HepG2 (cell line): ENCODE measurements at regions not wholly inside any gene's neighbourhood (a gene's known extent, or its start where the extent isn't known, plus 50 kb on each side); places are given as distances from the start of the nearest gene placed in this dataset.

ENCODE experiments used
- CAMTA2 ChIP-seq: sonication (generic); formaldehyde crosslinking; IDR thresholded peaks from 2 replicates; pipeline ENCODE4 v1.4.0; 2020; ENCODE audit warnings: mild to moderate bottlenecking, missing genetic modification reagents, borderline replicate concordance
- CEBPB ChIP-seq: IDR thresholded peaks from 2 replicates; pipeline ENCODE4 v1.6.1; 2011; ENCODE audit warnings: low read depth, low read length, improper control_type of control experiment, borderline replicate concordance
- GABPA ChIP-seq, 2 experiments: IDR thresholded peaks; 2 replicates each; pipeline ENCODE4 v1.6.1; 2011 to 2016; ENCODE audit warnings: low read depth in 2 of 2, low read length in 1 of 2, missing biosample characterization in 1 of 2, missing genetic modification characterization in 1 of 2
- POLR2AphosphoS5 ChIP-seq: IDR thresholded peaks from 2 replicates; pipeline ENCODE4 v1.6.1; 2012; ENCODE audit warnings: low read depth, low read length
- RFX5 ChIP-seq: IDR thresholded peaks from 2 replicates; pipeline ENCODE4 v1.6.1; 2011; ENCODE audit warnings: low read depth, low read length, improper control_type of control experiment
- SMAD3 ChIP-seq: sonication (generic); formaldehyde crosslinking; IDR thresholded peaks from 2 replicates; pipeline ENCODE4 v1.4.0; 2020; ENCODE audit warnings: missing genetic modification reagents
- ZFP36 ChIP-seq: fragments of 150-350 bp; IDR thresholded peaks from 2 replicates; pipeline ENCODE4 v1.6.1; 2018; ENCODE audit warnings: borderline replicate concordance, low read length, low read depth; ENCODE audit not compliant: partially characterized antibody
- ZFYVE20 ChIP-seq: sonication (generic); formaldehyde crosslinking; IDR thresholded peaks from 2 replicates; pipeline ENCODE4 v1.8.0; 2023; ENCODE audit warnings: low read depth, mild to moderate bottlenecking, moderate library complexity, missing genetic modification reagents, borderline replicate concordance
- TF ChIP-seq, protein P1 (sequence below): sonication (generic); formaldehyde crosslinking; IDR thresholded peaks from 2 replicates; pipeline ENCODE4 v1.5.0; 2020; ENCODE audit warnings: mild to moderate bottlenecking, missing genetic modification reagents, moderate library complexity

DNA sequence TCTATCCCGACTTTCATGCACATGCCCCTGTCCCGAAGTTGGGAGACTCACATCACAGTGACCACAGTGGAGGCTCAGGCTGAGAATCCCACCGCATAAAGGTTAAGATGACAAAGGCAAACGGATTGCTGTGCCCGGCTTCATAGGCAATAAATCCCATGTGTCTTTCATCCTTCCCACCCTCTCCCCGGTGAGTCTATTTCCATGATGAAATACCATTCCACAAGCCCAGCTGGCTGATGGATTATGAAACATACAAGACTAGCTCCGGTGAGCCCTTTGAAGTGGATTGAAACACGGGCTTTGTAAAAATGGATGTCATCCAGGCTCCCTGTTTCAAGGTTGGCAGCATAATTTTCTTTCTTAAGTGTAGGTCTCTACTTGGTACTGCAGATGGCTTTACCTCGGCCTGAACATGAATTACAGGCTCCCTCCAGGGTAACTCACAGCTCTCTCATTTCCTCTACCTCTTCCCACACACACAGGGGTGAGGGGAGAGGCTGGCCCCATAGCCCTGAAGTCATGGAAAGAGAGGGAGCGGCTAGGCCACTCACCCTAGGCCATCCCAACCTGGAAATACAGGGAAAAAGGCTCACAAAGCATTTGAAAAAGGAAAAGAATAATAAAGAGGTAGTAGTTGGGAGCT is 92.0 kb upstream of the CALN1 start:
- no peak for TF ChIP-seq CAMTA2 (CRISPR knock-in tag)
- no peak for TF ChIP-seq RFX5
- no peak for TF ChIP-seq POLR2AphosphoS5
- TF ChIP-seq ZFP36: no peak
- TF ChIP-seq, protein P1, sequence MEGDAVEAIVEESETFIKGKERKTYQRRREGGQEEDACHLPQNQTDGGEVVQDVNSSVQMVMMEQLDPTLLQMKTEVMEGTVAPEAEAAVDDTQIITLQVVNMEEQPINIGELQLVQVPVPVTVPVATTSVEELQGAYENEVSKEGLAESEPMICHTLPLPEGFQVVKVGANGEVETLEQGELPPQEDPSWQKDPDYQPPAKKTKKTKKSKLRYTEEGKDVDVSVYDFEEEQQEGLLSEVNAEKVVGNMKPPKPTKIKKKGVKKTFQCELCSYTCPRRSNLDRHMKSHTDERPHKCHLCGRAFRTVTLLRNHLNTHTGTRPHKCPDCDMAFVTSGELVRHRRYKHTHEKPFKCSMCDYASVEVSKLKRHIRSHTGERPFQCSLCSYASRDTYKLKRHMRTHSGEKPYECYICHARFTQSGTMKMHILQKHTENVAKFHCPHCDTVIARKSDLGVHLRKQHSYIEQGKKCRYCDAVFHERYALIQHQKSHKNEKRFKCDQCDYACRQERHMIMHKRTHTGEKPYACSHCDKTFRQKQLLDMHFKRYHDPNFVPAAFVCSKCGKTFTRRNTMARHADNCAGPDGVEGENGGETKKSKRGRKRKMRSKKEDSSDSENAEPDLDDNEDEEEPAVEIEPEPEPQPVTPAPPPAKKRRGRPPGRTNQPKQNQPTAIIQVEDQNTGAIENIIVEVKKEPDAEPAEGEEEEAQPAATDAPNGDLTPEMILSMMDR: no peak
- peak; percentile 62; the same call in 1 of the 2 replicates for TF ChIP-seq CEBPB
- TF ChIP-seq ZFYVE20 (CRISPR knock-in tag): no peak
- TF ChIP-seq SMAD3 (CRISPR knock-in tag): no peak
- no peak for TF ChIP-seq GABPA (IDR thresholded peaks at IDR 0.05; ENCODE audit: low read depth, low read length)
- TF ChIP-seq GABPA (CRISPR knock-in tag; IDR thresholded peaks at IDR 0.05; ENCODE audit: low read depth): no peak
